Activated naive CD4-positive, alpha-beta T cell treated with anti-CD3 and anti-CD28 coated beads, Interleukin-2, amount 10 ng/mL, durations not matched to agents 7 days and 5 days (primary cell): ENCODE measurements at regions not wholly inside any gene's neighbourhood (a gene's known extent, or its start where the extent isn't known, plus 50 kb on each side); places are given as distances from the start of the nearest gene placed in this dataset.
"Not testable (repeated sequence)": the region's sequence is repeated elsewhere in the genome, so short reads cannot be mapped to it uniquely, and the experiment has no call there.

Experiments used
- CTCF ChIA-PET: fragments of 350-600 bp; sonication (Branson Sonifier 250); formaldehyde crosslinking; loops from one replicate; lab custom pipeline; 2021; ENCODE audit warnings: antibody characterized with exemption; lab: Charles Lee
- DNase-seq: peaks from one replicate; pipeline ENCODE4 v3.0.0-alpha.2; 2020
- H3K27ac Mint-ChIP-seq: one replicate; pipeline ENCODE4 v1.8.0; 2021; ENCODE audit warnings: mild to moderate bottlenecking, moderate library complexity, mixed read lengths
- H3K27me3 Mint-ChIP-seq: one replicate; pipeline ENCODE4 v1.8.0; 2021; ENCODE audit warnings: mild to moderate bottlenecking, mixed read lengths
- H3K36me3 Mint-ChIP-seq: one replicate; pipeline ENCODE4 v1.8.0; 2021; ENCODE audit warnings: mixed read lengths
- H3K4me1 Mint-ChIP-seq: one replicate; pipeline ENCODE4 v1.8.0; 2021; ENCODE audit warnings: mixed read lengths
- H3K4me3 Mint-ChIP-seq: one replicate; pipeline ENCODE4 v1.8.0; 2021; ENCODE audit warnings: mild to moderate bottlenecking, moderate library complexity, mixed read lengths
- H3K9me3 Mint-ChIP-seq: one replicate; pipeline ENCODE4 v1.8.0; 2021; ENCODE audit warnings: mixed read lengths

GRCh38 chr4:118474001-118474626 is 121.3 kb upstream of the PRSS12 start:
- CTCF ChIA-PET, H3K27ac Mint-ChIP-seq, H3K4me1 Mint-ChIP-seq, DNase-seq, H3K4me3 Mint-ChIP-seq, H3K27me3 Mint-ChIP-seq, H3K36me3 Mint-ChIP-seq, H3K9me3 Mint-ChIP-seq: not testable (repeated sequence)

- H3K4me1 Mint-ChIP-seq, H3K9me3 Mint-ChIP-seq, H3K27me3 Mint-ChIP-seq, DNase-seq, H3K4me3 Mint-ChIP-seq, H3K27ac Mint-ChIP-seq, H3K36me3 Mint-ChIP-seq, CTCF ChIA-PET: not testable (repeated sequence)
Measured at GRCh38 chr4:118474771-118475170, 122.0 kb upstream of the PRSS12 start.

- DNase-seq, H3K4me1 Mint-ChIP-seq, H3K36me3 Mint-ChIP-seq, H3K9me3 Mint-ChIP-seq, H3K27me3 Mint-ChIP-seq, H3K27ac Mint-ChIP-seq, CTCF ChIA-PET, H3K4me3 Mint-ChIP-seq: not testable (repeated sequence)
Measured at GRCh38 chr4:118475901-118476300, 123.1 kb upstream of the PRSS12 start.

GRCh38 chr4:118477826-118478225 is 125.0 kb upstream of the PRSS12 start:
- H3K27ac Mint-ChIP-seq, H3K4me1 Mint-ChIP-seq: not testable (repeated sequence)

GRCh38 chr4:118485801-118486314 is 133.1 kb upstream of the PRSS12 start:
- H3K4me1 Mint-ChIP-seq, H3K36me3 Mint-ChIP-seq, CTCF ChIA-PET, H3K9me3 Mint-ChIP-seq, DNase-seq, H3K27me3 Mint-ChIP-seq, H3K27ac Mint-ChIP-seq, H3K4me3 Mint-ChIP-seq: not testable (repeated sequence)

More at GRCh38 chr4:118477826-118478225, 125.0 kb upstream of the PRSS12 start:
- CTCF ChIA-PET, H3K4me3 Mint-ChIP-seq, H3K9me3 Mint-ChIP-seq, H3K36me3 Mint-ChIP-seq, H3K27me3 Mint-ChIP-seq, DNase-seq: not testable (repeated sequence)

- H3K36me3 Mint-ChIP-seq, H3K4me1 Mint-ChIP-seq, H3K9me3 Mint-ChIP-seq, H3K27me3 Mint-ChIP-seq, CTCF ChIA-PET, H3K4me3 Mint-ChIP-seq, DNase-seq, H3K27ac Mint-ChIP-seq: not testable (repeated sequence)
Measured at GRCh38 chr4:118492963-118493362, 140.2 kb upstream of the PRSS12 start.

- DNase-seq, H3K9me3 Mint-ChIP-seq, H3K4me1 Mint-ChIP-seq, H3K27me3 Mint-ChIP-seq, CTCF ChIA-PET, H3K27ac Mint-ChIP-seq, H3K36me3 Mint-ChIP-seq, H3K4me3 Mint-ChIP-seq: not testable (repeated sequence)
Measured at GRCh38 chr4:118494437-118494836, 141.6 kb upstream of the PRSS12 start.

- H3K27ac Mint-ChIP-seq, H3K4me3 Mint-ChIP-seq, H3K36me3 Mint-ChIP-seq, H3K9me3 Mint-ChIP-seq, H3K4me1 Mint-ChIP-seq, CTCF ChIA-PET, DNase-seq, H3K27me3 Mint-ChIP-seq: not testable (repeated sequence)
Measured at GRCh38 chr4:118502967-118503366, 150.2 kb upstream of the PRSS12 start.

- H3K9me3 Mint-ChIP-seq, H3K36me3 Mint-ChIP-seq, H3K4me3 Mint-ChIP-seq, DNase-seq, H3K27ac Mint-ChIP-seq, CTCF ChIA-PET, H3K27me3 Mint-ChIP-seq, H3K4me1 Mint-ChIP-seq: not testable (repeated sequence)
Measured at GRCh38 chr4:118504927-118505326, 152.1 kb upstream of the PRSS12 start.

- H3K4me1 Mint-ChIP-seq, CTCF ChIA-PET, H3K27ac Mint-ChIP-seq, DNase-seq, H3K9me3 Mint-ChIP-seq, H3K36me3 Mint-ChIP-seq, H3K4me3 Mint-ChIP-seq, H3K27me3 Mint-ChIP-seq: not testable (repeated sequence)
Measured at GRCh38 chr4:118505491-118505890, 152.7 kb upstream of the PRSS12 start.

GRCh38 chr4:118512870-118513269 is 160.1 kb upstream of the PRSS12 start:
- H3K9me3 Mint-ChIP-seq, CTCF ChIA-PET, H3K27ac Mint-ChIP-seq, DNase-seq, H3K4me1 Mint-ChIP-seq, H3K36me3 Mint-ChIP-seq, H3K27me3 Mint-ChIP-seq, H3K4me3 Mint-ChIP-seq: not testable (repeated sequence)

- DNase-seq, H3K36me3 Mint-ChIP-seq, H3K4me1 Mint-ChIP-seq, CTCF ChIA-PET, H3K27me3 Mint-ChIP-seq, H3K27ac Mint-ChIP-seq, H3K4me3 Mint-ChIP-seq, H3K9me3 Mint-ChIP-seq: not testable (repeated sequence)
Measured at GRCh38 chr4:118514332-118514731, 161.5 kb upstream of the PRSS12 start.

GRCh38 chr4:118516107-118516506 is 163.3 kb upstream of the PRSS12 start:
- CTCF ChIA-PET, H3K27me3 Mint-ChIP-seq, H3K4me1 Mint-ChIP-seq, H3K9me3 Mint-ChIP-seq, DNase-seq, H3K4me3 Mint-ChIP-seq, H3K27ac Mint-ChIP-seq, H3K36me3 Mint-ChIP-seq: not testable (repeated sequence)

- H3K9me3 Mint-ChIP-seq, H3K4me3 Mint-ChIP-seq, H3K4me1 Mint-ChIP-seq, H3K36me3 Mint-ChIP-seq, H3K27ac Mint-ChIP-seq, H3K27me3 Mint-ChIP-seq, CTCF ChIA-PET, DNase-seq: not testable (repeated sequence)
Measured at GRCh38 chr4:118530107-118530506, 155.1 kb upstream of the METTL14 start.

GRCh38 chr4:118531947-118532346 is 153.2 kb upstream of the METTL14 start:
- H3K27ac Mint-ChIP-seq, CTCF ChIA-PET, DNase-seq, H3K9me3 Mint-ChIP-seq, H3K27me3 Mint-ChIP-seq, H3K4me3 Mint-ChIP-seq, H3K36me3 Mint-ChIP-seq, H3K4me1 Mint-ChIP-seq: not testable (repeated sequence)

- H3K27me3 Mint-ChIP-seq, H3K4me1 Mint-ChIP-seq, H3K36me3 Mint-ChIP-seq, H3K9me3 Mint-ChIP-seq, CTCF ChIA-PET, H3K4me3 Mint-ChIP-seq, DNase-seq, H3K27ac Mint-ChIP-seq: not testable (repeated sequence)
Measured at GRCh38 chr4:118535788-118536187, 149.4 kb upstream of the METTL14 start.
